ENCODE measurements at regions not wholly inside any gene's neighbourhood (a gene's known extent, or its start where the extent isn't known, plus 50 kb on each side); places are given as distances from the start of the nearest gene placed in this dataset.

DNA sequence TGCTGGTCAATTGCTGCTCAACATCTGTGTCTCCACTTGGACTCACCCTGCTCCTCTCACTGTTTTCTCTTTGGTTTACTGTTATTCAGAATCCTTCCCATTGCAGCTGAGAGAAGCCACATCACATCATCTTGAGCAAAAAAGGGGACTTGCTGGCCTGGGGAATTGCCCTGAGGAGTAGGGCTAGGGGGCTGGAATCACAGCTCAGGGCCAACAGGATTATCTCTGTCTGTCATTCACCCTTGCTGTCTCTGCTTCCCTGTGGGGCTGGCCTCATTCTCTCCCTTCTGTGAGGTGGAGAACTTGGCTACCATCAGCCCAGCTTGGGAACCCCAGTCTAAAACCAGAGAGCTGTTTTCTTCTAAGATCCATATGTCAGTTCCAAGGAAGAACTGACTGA, 140.7 kb upstream of the WNT4 start:
- DNase-seq (ENCODE audit: low read depth): no peak
- no peak overlapping the region for H3K4me3 Mint-ChIP-seq (ENCODE audit: unreplicated experiment)
- peaks cover 37% of the 10 kb centered on the region for H3K27me3 Mint-ChIP-seq (ENCODE audit: low read depth, unreplicated experiment)
- no peak overlapping the region for H3K4me3 ChIP-seq (ENCODE audit: insufficient read depth, low read depth, low read length)
- no peak overlapping the region for H3K27ac ChIP-seq (ENCODE audit: low read depth, low read length)
- no peak for FAIRE-seq
- H3K36me3 ChIP-seq (ENCODE audit: insufficient read depth, low read length): no peaks in the 10 kb centered on the region
- no peaks in the 10 kb centered on the region for H4K20me1 ChIP-seq (ENCODE audit: insufficient read depth, low read length)
- peaks cover 2% of the 10 kb centered on the region for H3K36me3 Mint-ChIP-seq (ENCODE audit: low read depth, unreplicated experiment)
- no peak overlapping the region for H3K9ac ChIP-seq (ENCODE audit: low read length)
- H3K9me3 Mint-ChIP-seq (ENCODE audit: unreplicated experiment): peaks cover 13% of the 10 kb centered on the region
- H3K27ac Mint-ChIP-seq (ENCODE audit: unreplicated experiment): no peak overlapping the region
- TF ChIP-seq, protein P1, sequence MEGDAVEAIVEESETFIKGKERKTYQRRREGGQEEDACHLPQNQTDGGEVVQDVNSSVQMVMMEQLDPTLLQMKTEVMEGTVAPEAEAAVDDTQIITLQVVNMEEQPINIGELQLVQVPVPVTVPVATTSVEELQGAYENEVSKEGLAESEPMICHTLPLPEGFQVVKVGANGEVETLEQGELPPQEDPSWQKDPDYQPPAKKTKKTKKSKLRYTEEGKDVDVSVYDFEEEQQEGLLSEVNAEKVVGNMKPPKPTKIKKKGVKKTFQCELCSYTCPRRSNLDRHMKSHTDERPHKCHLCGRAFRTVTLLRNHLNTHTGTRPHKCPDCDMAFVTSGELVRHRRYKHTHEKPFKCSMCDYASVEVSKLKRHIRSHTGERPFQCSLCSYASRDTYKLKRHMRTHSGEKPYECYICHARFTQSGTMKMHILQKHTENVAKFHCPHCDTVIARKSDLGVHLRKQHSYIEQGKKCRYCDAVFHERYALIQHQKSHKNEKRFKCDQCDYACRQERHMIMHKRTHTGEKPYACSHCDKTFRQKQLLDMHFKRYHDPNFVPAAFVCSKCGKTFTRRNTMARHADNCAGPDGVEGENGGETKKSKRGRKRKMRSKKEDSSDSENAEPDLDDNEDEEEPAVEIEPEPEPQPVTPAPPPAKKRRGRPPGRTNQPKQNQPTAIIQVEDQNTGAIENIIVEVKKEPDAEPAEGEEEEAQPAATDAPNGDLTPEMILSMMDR (IDR thresholded peaks at IDR 0.05; ENCODE audit: insufficient read depth, low read depth, low read length): no peak
- no peak for TF ChIP-seq EZH2 (IDR thresholded peaks at IDR 0.05; ENCODE audit: insufficient read depth, low read length)
- H3K4me1 ChIP-seq (ENCODE audit: insufficient read depth, low read length): no peaks in the 10 kb centered on the region
- H3K4me2 ChIP-seq (ENCODE audit: low read length): no peak overlapping the region
- H3K9me3 ChIP-seq (ENCODE audit: insufficient read depth, low read depth, low read length): no peaks in the 10 kb centered on the region
- no peak overlapping the region for H2AFZ ChIP-seq (ENCODE audit: low read depth, low read length)
- no peaks in the 10 kb centered on the region for H3K4me1 Mint-ChIP-seq (ENCODE audit: low read depth, unreplicated experiment)
- H3K79me2 ChIP-seq (ENCODE audit: insufficient read depth, low read length): no peaks in the 10 kb centered on the region
- peaks cover 4% of the 10 kb centered on the region for H3K27me3 ChIP-seq (ENCODE audit: insufficient read depth, low read length)

GRCh38 chr1:22284236-22284635, 141.3 kb upstream of the WNT4 start:
- H3K36me3 ChIP-seq (ENCODE audit: insufficient read depth, low read length): no peaks in the 10 kb centered on the region
- H3K27me3 ChIP-seq (ENCODE audit: insufficient read depth, low read length): peaks cover 6% of the 10 kb centered on the region
- peaks cover 5% of the 10 kb centered on the region for H3K4me1 Mint-ChIP-seq (ENCODE audit: low read depth, unreplicated experiment)
- DNase-seq (ENCODE audit: low read depth): no peak
- no peaks in the 10 kb centered on the region for H3K4me1 ChIP-seq (ENCODE audit: insufficient read depth, low read length)
- no peak for FAIRE-seq
- no peak overlapping the region for H3K27ac ChIP-seq (ENCODE audit: low read depth, low read length)
- H3K4me2 ChIP-seq (ENCODE audit: low read length): no peak overlapping the region
- H3K79me2 ChIP-seq (ENCODE audit: insufficient read depth, low read length): no peaks in the 10 kb centered on the region
- peaks cover 33% of the 10 kb centered on the region for H3K27me3 Mint-ChIP-seq (ENCODE audit: low read depth, unreplicated experiment)
- TF ChIP-seq, protein P1 (IDR thresholded peaks at IDR 0.05; ENCODE audit: insufficient read depth, low read depth, low read length): no peak
- no peak for TF ChIP-seq EZH2 (IDR thresholded peaks at IDR 0.05; ENCODE audit: insufficient read depth, low read length)
- no peak overlapping the region for H3K4me3 ChIP-seq (ENCODE audit: insufficient read depth, low read depth, low read length)
- H3K9me3 Mint-ChIP-seq (ENCODE audit: unreplicated experiment): peaks cover 10% of the 10 kb centered on the region
- H4K20me1 ChIP-seq (ENCODE audit: insufficient read depth, low read length): no peaks in the 10 kb centered on the region
- H3K36me3 Mint-ChIP-seq (ENCODE audit: low read depth, unreplicated experiment): peaks cover 2% of the 10 kb centered on the region
- H3K9me3 ChIP-seq (ENCODE audit: insufficient read depth, low read depth, low read length): no peaks in the 10 kb centered on the region
- no peak overlapping the region for H2AFZ ChIP-seq (ENCODE audit: low read depth, low read length)
- H3K27ac Mint-ChIP-seq (ENCODE audit: unreplicated experiment): no peak overlapping the region
- no peak overlapping the region for H3K9ac ChIP-seq (ENCODE audit: low read length)
- H3K4me3 Mint-ChIP-seq (ENCODE audit: unreplicated experiment): no peak overlapping the region

DNA sequence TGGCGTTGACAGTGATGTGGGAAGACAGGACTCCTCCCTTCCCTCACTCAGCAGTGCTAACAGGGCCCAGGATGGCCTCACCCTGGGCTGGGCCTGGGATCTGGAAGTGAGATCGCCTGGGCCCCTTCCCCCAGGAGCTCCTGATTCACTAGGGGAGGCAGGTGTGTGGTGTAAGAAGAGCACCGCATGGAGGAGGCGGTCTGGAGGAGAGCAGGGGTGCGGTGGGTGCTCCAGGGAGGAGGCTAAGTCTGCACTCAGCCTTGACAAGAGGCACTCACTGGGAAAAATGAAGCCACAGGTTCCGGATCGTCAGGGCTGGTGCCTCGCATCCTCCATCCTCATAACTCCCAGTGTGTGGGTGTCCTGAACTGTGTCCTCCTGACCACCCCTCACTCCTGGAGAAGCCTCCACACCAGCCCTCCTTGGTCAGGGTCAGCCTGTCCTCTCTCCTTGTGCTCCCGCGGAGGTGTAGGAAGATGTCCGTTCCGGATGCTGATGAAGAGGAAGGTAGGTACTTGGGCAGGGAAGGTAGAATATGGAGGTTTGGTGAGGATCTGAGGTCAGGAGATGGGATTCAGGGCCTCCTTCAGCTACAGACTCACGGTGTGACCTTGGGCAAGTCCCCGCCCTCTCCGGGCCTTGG, 142.1 kb upstream of the WNT4 start:
- Histone ChIP-seq H4K20me1 (ENCODE audit: insufficient read depth, low read length) (no peaks in the 10 kb centered on the region), H2AFZ (ENCODE audit: low read depth, low read length) (no peak overlapping the region), H3K27me3 (ENCODE audit: insufficient read depth, low read length) (peaks cover 7% of the 10 kb centered on the region), H3K9ac (ENCODE audit: low read length) (no peak overlapping the region), H3K4me1 (ENCODE audit: insufficient read depth, low read length) (no peaks in the 10 kb centered on the region), H3K36me3 (ENCODE audit: insufficient read depth, low read length) (no peaks in the 10 kb centered on the region), H3K79me2 (ENCODE audit: insufficient read depth, low read length) (no peaks in the 10 kb centered on the region), H3K9me3 (ENCODE audit: insufficient read depth, low read depth, low read length) (no peaks in the 10 kb centered on the region), H3K27ac (ENCODE audit: low read depth, low read length) (no peak overlapping the region), H3K4me3 (ENCODE audit: insufficient read depth, low read depth, low read length) (no peak overlapping the region), H3K4me2 (ENCODE audit: low read length) (no peak overlapping the region)
- H3K36me3 Mint-ChIP-seq (ENCODE audit: low read depth, unreplicated experiment): peaks cover 2% of the 10 kb centered on the region
- H3K27me3 Mint-ChIP-seq (ENCODE audit: low read depth, unreplicated experiment): peaks cover 33% of the 10 kb centered on the region
- peaks cover 9% of the 10 kb centered on the region for H3K9me3 Mint-ChIP-seq (ENCODE audit: unreplicated experiment)
- FAIRE-seq (no peak), DNase-seq (ENCODE audit: low read depth) (no peak)
- H3K27ac Mint-ChIP-seq (ENCODE audit: unreplicated experiment): no peak overlapping the region
- no peak overlapping the region for H3K4me3 Mint-ChIP-seq (ENCODE audit: unreplicated experiment)
- no peak for TF ChIP-seq EZH2 (IDR thresholded peaks at IDR 0.05; ENCODE audit: insufficient read depth, low read length)
- TF ChIP-seq, protein P1 (IDR thresholded peaks at IDR 0.05; ENCODE audit: insufficient read depth, low read depth, low read length): no peak
- peaks cover 11% of the 10 kb centered on the region for H3K4me1 Mint-ChIP-seq (ENCODE audit: low read depth, unreplicated experiment)
